SH-SY5Y (cell line): ENCODE measurements at regions not wholly inside any gene's neighbourhood (a gene's known extent, or its start where the extent isn't known, plus 50 kb on each side); places are given as distances from the start of the nearest gene placed in this dataset.

Source experiments
- GATA2 ChIP-seq: IDR thresholded peaks from 2 replicates; pipeline ENCODE4 v1.6.1; 2011; ENCODE audit warnings: mild to moderate bottlenecking, low read depth, low read length
- GATA3 ChIP-seq: IDR thresholded peaks from 2 replicates; pipeline ENCODE4 v1.6.1; 2011; ENCODE audit warnings: low read depth, mild to moderate bottlenecking, low read length, moderate library complexity

- no peak for TF ChIP-seq GATA2
Measured at GRCh38 chr15:96264351-96264798, 66.1 kb upstream of the NR2F2 start.

GRCh38 chr15:96264801-96265515 lies 65.5 kb upstream of the NR2F2 start:
- TF ChIP-seq GATA2 (no peak), GATA3 (no peak)

- TF ChIP-seq GATA3, result no peak
- TF ChIP-seq GATA2, result no peak
Measured at GRCh38 chr15:96266456-96266855, 64.0 kb upstream of the NR2F2 start.

- TF ChIP-seq GATA2, result no peak
- TF ChIP-seq GATA3, result no peak
Measured at GRCh38 chr15:96267463-96267862, 63.0 kb upstream of the NR2F2 start.

- TF ChIP-seq GATA2 (no peak), GATA3 (no peak)
Measured at GRCh38 chr15:96268442-96269204, 61.9 kb upstream of the NR2F2 start.

- TF ChIP-seq GATA3 (no peak), GATA2 (no peak)
Measured at GRCh38 chr15:96270581-96271172, 59.8 kb upstream of the NR2F2 start.

GRCh38 chr15:96272427-96272826 lies 58.1 kb upstream of the NR2F2 start:
- TF ChIP-seq GATA3, result no peak

- no peak for TF ChIP-seq GATA2
- TF ChIP-seq GATA3, result no peak
Measured at GRCh38 chr15:96273317-96274086, 57.0 kb upstream of the NR2F2 start.

GRCh38 chr15:96274087-96274440 lies 56.4 kb upstream of the NR2F2 start:
- TF ChIP-seq GATA3, result no peak

- TF ChIP-seq GATA3 (no peak), GATA2 (no peak)
Measured at GRCh38 chr15:96274698-96275097, 55.8 kb upstream of the NR2F2 start.

GRCh38 chr15:96276438-96277210 lies 53.9 kb upstream of the NR2F2 start:
- TF ChIP-seq GATA3, result no peak
- no peak for TF ChIP-seq GATA2
